ENCODE measurements at regions not wholly inside any gene's neighbourhood (a gene's known extent, or its start where the extent isn't known, plus 50 kb on each side); places are given as distances from the start of the nearest gene placed in this dataset.

DNA sequence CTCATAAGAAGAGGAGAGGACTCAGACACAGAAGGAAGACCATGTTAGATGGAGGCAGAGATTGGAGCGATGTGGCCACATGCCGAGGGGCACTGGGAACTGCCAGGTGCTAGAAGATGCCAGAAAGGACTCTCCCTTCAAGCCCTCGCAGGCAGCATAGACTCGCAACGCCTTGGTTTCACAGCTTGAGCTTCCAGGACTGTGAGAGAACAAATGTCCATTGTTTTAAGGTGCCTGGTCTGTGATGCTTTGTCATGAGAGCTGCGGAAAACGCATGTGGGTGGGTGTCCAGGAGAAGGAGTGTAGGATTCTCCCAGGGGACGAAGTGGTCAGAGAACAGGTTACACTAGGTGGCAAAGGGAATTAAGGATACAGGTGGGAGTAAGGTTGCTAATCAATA is 125.9 kb upstream of the USP29 start:
- Mint-ChIP-seq H3K36me3 (ENCODE audit: unreplicated experiment) (peaks cover 5% of the 10 kb centered on the region), H3K4me1 (ENCODE audit: unreplicated experiment) (no peaks in the 10 kb centered on the region), H3K4me3 (ENCODE audit: unreplicated experiment) (no peak overlapping the region), H3K27me3 (ENCODE audit: unreplicated experiment) (no peaks in the 10 kb centered on the region), H3K27ac (ENCODE audit: unreplicated experiment) (no peak overlapping the region), H3K9me3 (ENCODE audit: unreplicated experiment) (peaks cover 34% of the 10 kb centered on the region)
- TF ChIP-seq, protein P1, sequence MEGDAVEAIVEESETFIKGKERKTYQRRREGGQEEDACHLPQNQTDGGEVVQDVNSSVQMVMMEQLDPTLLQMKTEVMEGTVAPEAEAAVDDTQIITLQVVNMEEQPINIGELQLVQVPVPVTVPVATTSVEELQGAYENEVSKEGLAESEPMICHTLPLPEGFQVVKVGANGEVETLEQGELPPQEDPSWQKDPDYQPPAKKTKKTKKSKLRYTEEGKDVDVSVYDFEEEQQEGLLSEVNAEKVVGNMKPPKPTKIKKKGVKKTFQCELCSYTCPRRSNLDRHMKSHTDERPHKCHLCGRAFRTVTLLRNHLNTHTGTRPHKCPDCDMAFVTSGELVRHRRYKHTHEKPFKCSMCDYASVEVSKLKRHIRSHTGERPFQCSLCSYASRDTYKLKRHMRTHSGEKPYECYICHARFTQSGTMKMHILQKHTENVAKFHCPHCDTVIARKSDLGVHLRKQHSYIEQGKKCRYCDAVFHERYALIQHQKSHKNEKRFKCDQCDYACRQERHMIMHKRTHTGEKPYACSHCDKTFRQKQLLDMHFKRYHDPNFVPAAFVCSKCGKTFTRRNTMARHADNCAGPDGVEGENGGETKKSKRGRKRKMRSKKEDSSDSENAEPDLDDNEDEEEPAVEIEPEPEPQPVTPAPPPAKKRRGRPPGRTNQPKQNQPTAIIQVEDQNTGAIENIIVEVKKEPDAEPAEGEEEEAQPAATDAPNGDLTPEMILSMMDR (IDR thresholded peaks at IDR 0.05) = no peak
- no peak for DNase-seq (ENCODE audit: extremely low spot score, unreplicated experiment)

DNA sequence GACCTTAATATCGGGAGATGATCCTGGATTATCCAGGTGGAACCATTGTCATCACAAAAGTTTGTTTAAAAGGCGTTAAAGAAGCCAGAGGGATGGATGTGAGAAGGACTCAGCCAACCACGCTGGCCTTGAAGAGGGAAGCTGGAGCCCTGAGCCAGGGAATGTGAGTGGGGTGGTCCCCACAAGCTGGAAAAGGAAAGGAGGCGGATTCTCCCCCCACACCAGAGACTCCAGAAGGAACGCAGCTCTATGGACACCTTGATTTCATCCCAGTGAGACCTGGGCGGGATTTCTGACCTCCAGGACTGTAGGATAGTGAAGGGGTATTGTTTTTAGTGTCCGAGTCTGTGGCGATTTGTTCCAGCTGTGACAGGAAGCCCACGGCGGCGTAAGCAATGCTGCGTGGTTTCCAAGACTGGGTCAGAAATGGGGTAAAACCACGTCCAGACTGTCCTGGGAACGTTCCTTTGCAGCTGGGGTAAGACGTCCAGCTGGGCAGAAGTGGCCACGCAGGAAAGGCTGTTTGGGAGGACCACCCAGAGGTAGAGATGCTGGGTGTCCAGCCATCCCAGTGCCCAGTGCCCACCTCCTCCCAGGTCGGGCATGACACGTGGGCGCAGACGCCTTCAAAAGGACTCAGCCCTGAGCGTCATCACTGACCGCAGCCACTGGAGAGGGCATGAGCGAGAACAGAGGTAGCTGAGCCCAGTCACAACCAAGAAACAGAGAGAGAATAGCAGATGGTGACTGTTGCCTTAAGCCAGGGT is 125.4 kb upstream of the USP29 start:
- Mint-ChIP-seq H3K4me1 (ENCODE audit: unreplicated experiment) (no peaks in the 10 kb centered on the region), H3K9me3 (ENCODE audit: unreplicated experiment) (peaks cover 31% of the 10 kb centered on the region), H3K4me3 (ENCODE audit: unreplicated experiment) (no peak overlapping the region), H3K27me3 (ENCODE audit: unreplicated experiment) (no peaks in the 10 kb centered on the region), H3K27ac (ENCODE audit: unreplicated experiment) (no peak overlapping the region), H3K36me3 (ENCODE audit: unreplicated experiment) (peaks cover 2% of the 10 kb centered on the region)
- TF ChIP-seq, protein P1 (IDR thresholded peaks at IDR 0.05) = no peak
- DNase-seq (ENCODE audit: extremely low spot score, unreplicated experiment) = no peak

DNA sequence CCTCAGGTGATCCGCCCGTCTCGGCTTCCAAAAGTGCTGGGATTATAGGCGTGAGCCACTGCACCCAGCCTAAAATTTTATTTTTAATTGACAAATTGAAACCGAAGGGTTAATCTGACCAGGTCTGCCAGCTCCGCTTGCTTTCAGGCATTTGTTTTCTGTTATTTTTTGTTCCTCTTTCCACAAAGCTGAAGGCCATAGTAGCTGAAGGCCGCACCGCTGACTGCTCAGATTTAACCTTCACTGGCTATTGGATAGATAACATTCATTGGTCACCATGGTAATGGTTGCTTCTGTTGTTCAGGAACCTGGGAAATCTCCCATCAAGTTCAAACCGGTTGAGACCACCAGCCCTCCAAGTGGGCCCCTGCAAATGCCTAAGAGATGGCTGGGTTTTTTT is 124.5 kb upstream of the USP29 start:
- TF ChIP-seq, protein P1 (IDR thresholded peaks at IDR 0.05) = no peak
- no peak overlapping the region for H3K4me3 Mint-ChIP-seq (ENCODE audit: unreplicated experiment)

DNA sequence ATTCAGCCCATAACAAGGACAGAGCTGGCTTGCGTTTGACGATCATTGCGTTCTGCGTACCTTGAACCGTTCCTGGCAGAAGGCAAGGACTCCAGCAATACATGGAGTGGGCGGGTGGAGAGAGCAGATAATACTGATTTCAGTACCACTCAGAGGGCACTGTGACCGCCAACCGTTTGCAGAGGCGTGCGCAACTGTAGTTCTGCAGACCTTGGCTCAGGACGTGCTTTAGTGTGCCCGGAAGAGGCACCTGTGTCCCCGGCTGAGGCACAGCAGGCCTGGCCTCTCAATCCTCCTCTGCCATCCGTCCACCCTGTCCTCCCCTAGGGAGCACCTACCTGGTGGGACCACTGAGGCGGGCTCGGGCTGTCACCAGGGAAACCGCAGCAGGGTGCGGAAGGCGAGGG is 117.6 kb upstream of the USP29 start:
- TF ChIP-seq, protein P1 (IDR thresholded peaks at IDR 0.05) = no peak
- no peak for DNase-seq (ENCODE audit: extremely low spot score, unreplicated experiment)
- peaks cover 28% of the 10 kb centered on the region for H3K9me3 Mint-ChIP-seq (ENCODE audit: unreplicated experiment)
- H3K27ac Mint-ChIP-seq (ENCODE audit: unreplicated experiment) = no peak overlapping the region
- H3K36me3 Mint-ChIP-seq (ENCODE audit: unreplicated experiment) = no peaks in the 10 kb centered on the region
- no peak overlapping the region for H3K4me3 Mint-ChIP-seq (ENCODE audit: unreplicated experiment)
- H3K27me3 Mint-ChIP-seq (ENCODE audit: unreplicated experiment) = no peaks in the 10 kb centered on the region
- no peaks in the 10 kb centered on the region for H3K4me1 Mint-ChIP-seq (ENCODE audit: unreplicated experiment)

More for the DNA sequence above, 124.5 kb upstream of the USP29 start:
- no peak for DNase-seq (ENCODE audit: extremely low spot score, unreplicated experiment)
- Mint-ChIP-seq H3K27ac (ENCODE audit: unreplicated experiment) (no peak overlapping the region), H3K27me3 (ENCODE audit: unreplicated experiment) (no peaks in the 10 kb centered on the region), H3K4me1 (ENCODE audit: unreplicated experiment) (no peaks in the 10 kb centered on the region), H3K9me3 (ENCODE audit: unreplicated experiment) (peaks cover 24% of the 10 kb centered on the region), H3K36me3 (ENCODE audit: unreplicated experiment) (peaks cover 2% of the 10 kb centered on the region)

DNA sequence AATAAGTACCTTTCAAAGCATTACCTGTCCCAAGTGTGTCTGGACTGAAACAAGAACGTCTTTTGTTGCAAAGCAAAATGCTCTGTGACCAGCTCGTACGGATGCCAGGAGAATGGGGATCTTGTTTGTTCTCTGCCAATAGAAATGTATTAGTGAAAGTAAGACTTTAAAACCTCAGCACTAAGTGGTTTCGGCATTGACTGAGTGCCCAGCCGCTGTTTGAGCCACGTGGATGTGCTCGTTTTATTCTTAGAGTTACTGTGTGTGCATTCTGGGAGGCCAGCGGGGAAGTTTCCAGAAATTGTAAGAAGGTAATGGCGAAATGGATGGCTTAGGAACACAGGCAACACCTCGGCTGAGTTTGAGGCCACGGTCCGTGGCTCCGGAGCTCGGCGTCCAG is 117.1 kb upstream of the USP29 start:
- TF ChIP-seq, protein P1 (IDR thresholded peaks at IDR 0.05) = no peak
- Mint-ChIP-seq H3K4me1 (ENCODE audit: unreplicated experiment) (no peaks in the 10 kb centered on the region), H3K27me3 (ENCODE audit: unreplicated experiment) (no peaks in the 10 kb centered on the region), H3K36me3 (ENCODE audit: unreplicated experiment) (no peaks in the 10 kb centered on the region), H3K9me3 (ENCODE audit: unreplicated experiment) (peaks cover 33% of the 10 kb centered on the region), H3K27ac (ENCODE audit: unreplicated experiment) (no peak overlapping the region), H3K4me3 (ENCODE audit: unreplicated experiment) (no peak overlapping the region)
- DNase-seq (ENCODE audit: extremely low spot score, unreplicated experiment) = no peak
